Thyroid gland (tissue), 4 donors: ENCODE measurements at regions not wholly inside any gene's neighbourhood (a gene's known extent, or its start where the extent isn't known, plus 50 kb on each side); places are given as distances from the start of the nearest gene placed in this dataset.

ENCODE experiments used
- CTCF ChIP-seq, 6 experiments: fragments of 200-600 bp in 3 of 6; fragments of 450-650 bp in 3 of 6; sonication (generic) in 3 of 6; IDR thresholded peaks; one replicate each; pipeline ENCODE4 v1.5.1; 2016 to 2019; ENCODE audit warnings: antibody characterized with exemption in 6 of 6, mild to moderate bottlenecking in 2 of 6, inconsistent platforms in 1 of 6, moderate library complexity in 1 of 6
- POLR2A ChIP-seq, 2 donors: fragments of 450-650 bp; IDR thresholded peaks; one replicate each; pipeline ENCODE4 v1.6.1; 2017; ENCODE audit warnings: antibody characterized with exemption in 2 of 2, mild to moderate bottlenecking in 2 of 2, moderate library complexity in 1 of 2

GRCh38 chr16:6656760-6657159, 675.9 kb upstream of the RBFOX1 start:
- TF ChIP-seq CTCF (IDR thresholded peaks at IDR 0.05) (no peak), POLR2A (IDR thresholded peaks at IDR 0.05) (no peak)
